Ovary (tissue), 3 donors: ENCODE measurements at regions not wholly inside any gene's neighbourhood (a gene's known extent, or its start where the extent isn't known, plus 50 kb on each side); places are given as distances from the start of the nearest gene placed in this dataset.

ENCODE experiments used
- EP300 ChIP-seq: sonication (generic); formaldehyde crosslinking; IDR thresholded peaks from one replicate; pipeline ENCODE4 v1.6.1; 2017; ENCODE audit warnings: antibody characterized with exemption
- POLR2A ChIP-seq: fragments of 450-650 bp; IDR thresholded peaks from one replicate; pipeline ENCODE4 v1.6.1; 2017; ENCODE audit warnings: antibody characterized with exemption, mild to moderate bottlenecking, moderate library complexity
- TF ChIP-seq, protein P1 (sequence below), 3 donors: fragments of 450-650 bp in 2 of 3; fragments of 200-600 bp in 1 of 3; IDR thresholded peaks; one replicate each; pipeline versions ENCODE4 v1.5.1 to v1.8.0; 2016 to 2022; ENCODE audit warnings: antibody characterized with exemption in 3 of 3, mild to moderate bottlenecking in 1 of 3
- donor health status: DM: no; HTN: no; CAD: no.

DNA sequence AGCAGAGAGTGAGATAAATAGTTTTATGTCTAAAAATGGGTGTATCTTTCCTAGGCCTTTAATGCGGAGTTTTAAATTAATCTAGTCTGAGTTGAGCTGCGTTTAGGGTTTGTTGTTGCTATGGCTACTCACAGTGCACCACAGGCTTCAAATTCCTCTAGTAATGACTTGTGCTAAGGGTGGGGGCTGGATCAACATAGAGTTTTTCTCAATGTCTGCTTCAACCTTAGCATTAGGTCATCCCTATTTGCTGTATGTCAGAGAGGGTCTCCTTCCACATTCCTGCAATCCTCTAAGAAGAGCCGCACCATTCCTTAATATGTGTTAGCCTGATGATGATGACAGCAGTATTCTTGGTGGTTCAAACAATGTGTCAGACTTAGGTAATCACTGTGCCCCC, 465.6 kb upstream of the KIF2A start:
- TF ChIP-seq, protein P1, sequence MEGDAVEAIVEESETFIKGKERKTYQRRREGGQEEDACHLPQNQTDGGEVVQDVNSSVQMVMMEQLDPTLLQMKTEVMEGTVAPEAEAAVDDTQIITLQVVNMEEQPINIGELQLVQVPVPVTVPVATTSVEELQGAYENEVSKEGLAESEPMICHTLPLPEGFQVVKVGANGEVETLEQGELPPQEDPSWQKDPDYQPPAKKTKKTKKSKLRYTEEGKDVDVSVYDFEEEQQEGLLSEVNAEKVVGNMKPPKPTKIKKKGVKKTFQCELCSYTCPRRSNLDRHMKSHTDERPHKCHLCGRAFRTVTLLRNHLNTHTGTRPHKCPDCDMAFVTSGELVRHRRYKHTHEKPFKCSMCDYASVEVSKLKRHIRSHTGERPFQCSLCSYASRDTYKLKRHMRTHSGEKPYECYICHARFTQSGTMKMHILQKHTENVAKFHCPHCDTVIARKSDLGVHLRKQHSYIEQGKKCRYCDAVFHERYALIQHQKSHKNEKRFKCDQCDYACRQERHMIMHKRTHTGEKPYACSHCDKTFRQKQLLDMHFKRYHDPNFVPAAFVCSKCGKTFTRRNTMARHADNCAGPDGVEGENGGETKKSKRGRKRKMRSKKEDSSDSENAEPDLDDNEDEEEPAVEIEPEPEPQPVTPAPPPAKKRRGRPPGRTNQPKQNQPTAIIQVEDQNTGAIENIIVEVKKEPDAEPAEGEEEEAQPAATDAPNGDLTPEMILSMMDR (IDR thresholded peaks at IDR 0.05), result no peak
- no peak for TF ChIP-seq POLR2A
- TF ChIP-seq EP300, result no peak
